ENCODE measurements at regions not wholly inside any gene's neighbourhood (a gene's known extent, or its start where the extent isn't known, plus 50 kb on each side); places are given as distances from the start of the nearest gene placed in this dataset.

DNA sequence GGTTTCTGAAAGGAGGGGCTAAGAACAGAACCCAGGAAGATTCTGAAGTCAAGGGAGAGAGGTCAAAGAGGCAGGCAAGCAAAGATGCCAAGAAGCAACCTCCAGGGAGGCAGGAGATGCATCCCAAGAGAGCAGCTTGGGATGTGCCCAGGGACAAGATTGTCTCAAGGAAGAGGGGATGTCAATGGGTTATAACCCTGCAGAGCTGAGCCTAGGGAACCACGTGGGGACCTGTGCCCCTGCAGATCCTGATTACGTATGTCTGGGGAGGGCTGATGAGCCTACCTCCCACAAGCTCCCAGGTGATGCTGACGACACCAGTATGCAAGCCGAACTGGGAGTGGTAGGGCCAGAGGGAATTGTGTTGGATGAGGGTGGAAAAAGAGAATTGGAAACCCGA is 70.9 kb upstream of the IRS2 start:
- Mint-ChIP-seq H3K4me3 (ENCODE audit: unreplicated experiment) (no peak overlapping the region), H3K36me3 (ENCODE audit: unreplicated experiment) (no peaks in the 10 kb centered on the region), H3K27me3 (ENCODE audit: unreplicated experiment) (no peaks in the 10 kb centered on the region), H3K4me1 (ENCODE audit: low read depth, unreplicated experiment) (no peaks in the 10 kb centered on the region), H3K9me3 (ENCODE audit: unreplicated experiment) (no peaks in the 10 kb centered on the region), H3K27ac (ENCODE audit: unreplicated experiment) (no peak overlapping the region)
- TF ChIP-seq, protein P1, sequence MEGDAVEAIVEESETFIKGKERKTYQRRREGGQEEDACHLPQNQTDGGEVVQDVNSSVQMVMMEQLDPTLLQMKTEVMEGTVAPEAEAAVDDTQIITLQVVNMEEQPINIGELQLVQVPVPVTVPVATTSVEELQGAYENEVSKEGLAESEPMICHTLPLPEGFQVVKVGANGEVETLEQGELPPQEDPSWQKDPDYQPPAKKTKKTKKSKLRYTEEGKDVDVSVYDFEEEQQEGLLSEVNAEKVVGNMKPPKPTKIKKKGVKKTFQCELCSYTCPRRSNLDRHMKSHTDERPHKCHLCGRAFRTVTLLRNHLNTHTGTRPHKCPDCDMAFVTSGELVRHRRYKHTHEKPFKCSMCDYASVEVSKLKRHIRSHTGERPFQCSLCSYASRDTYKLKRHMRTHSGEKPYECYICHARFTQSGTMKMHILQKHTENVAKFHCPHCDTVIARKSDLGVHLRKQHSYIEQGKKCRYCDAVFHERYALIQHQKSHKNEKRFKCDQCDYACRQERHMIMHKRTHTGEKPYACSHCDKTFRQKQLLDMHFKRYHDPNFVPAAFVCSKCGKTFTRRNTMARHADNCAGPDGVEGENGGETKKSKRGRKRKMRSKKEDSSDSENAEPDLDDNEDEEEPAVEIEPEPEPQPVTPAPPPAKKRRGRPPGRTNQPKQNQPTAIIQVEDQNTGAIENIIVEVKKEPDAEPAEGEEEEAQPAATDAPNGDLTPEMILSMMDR (IDR thresholded peaks at IDR 0.05; ENCODE audit: partially characterized antibody, unreplicated experiment): no peak
- no peak for DNase-seq

DNA sequence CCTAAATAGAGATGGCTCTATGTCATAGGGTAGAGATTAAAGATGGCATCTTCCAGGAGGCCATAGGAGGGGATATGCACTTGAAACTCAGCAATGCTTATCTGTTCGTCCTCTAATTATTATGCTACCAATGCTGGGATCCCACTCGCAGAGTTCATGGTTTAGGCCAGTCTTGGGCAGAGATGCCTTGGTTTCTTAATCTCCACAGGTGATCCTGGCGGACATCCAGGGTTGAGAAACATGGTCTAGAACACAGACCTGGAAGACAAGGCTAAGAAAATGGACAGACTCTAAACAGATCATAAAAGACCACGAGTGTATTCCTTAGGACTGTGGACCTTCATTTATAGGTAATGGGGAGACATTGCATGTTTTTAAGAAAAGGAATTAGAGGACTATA is 70.0 kb upstream of the IRS2 start:
- no peak overlapping the region for H3K27ac Mint-ChIP-seq (ENCODE audit: unreplicated experiment)
- no peaks in the 10 kb centered on the region for H3K9me3 Mint-ChIP-seq (ENCODE audit: unreplicated experiment)
- H3K4me1 Mint-ChIP-seq (ENCODE audit: low read depth, unreplicated experiment): no peaks in the 10 kb centered on the region
- TF ChIP-seq, protein P1 (IDR thresholded peaks at IDR 0.05; ENCODE audit: partially characterized antibody, unreplicated experiment): no peak
- no peaks in the 10 kb centered on the region for H3K27me3 Mint-ChIP-seq (ENCODE audit: unreplicated experiment)
- no peak for DNase-seq
- H3K36me3 Mint-ChIP-seq (ENCODE audit: unreplicated experiment): no peaks in the 10 kb centered on the region
- no peak overlapping the region for H3K4me3 Mint-ChIP-seq (ENCODE audit: unreplicated experiment)

DNA sequence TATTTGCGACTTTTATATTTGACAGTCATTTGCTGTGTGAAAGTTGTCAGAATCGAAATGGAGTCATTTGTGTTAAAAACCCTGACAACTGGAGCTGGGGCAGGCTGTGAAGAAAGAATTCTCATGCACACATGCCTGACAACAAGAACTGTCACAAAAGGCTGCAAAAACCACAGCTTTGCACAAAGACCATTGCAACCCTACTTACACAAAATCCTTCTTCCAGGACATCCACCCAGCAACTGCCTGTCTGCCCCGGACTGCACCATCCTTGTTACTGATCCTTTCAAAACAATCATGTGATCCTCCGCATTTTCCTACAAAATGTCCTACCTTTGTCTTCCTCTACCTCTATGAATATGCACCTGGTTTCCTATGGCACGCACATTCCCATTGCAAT is 66.8 kb upstream of the IRS2 start:
- no peaks in the 10 kb centered on the region for H3K9me3 Mint-ChIP-seq (ENCODE audit: unreplicated experiment)
- no peaks in the 10 kb centered on the region for H3K4me1 Mint-ChIP-seq (ENCODE audit: low read depth, unreplicated experiment)
- DNase-seq: no peak
- H3K27ac Mint-ChIP-seq (ENCODE audit: unreplicated experiment): no peak overlapping the region
- H3K4me3 Mint-ChIP-seq (ENCODE audit: unreplicated experiment): no peak overlapping the region
- TF ChIP-seq, protein P1 (IDR thresholded peaks at IDR 0.05; ENCODE audit: partially characterized antibody, unreplicated experiment): no peak
- H3K27me3 Mint-ChIP-seq (ENCODE audit: unreplicated experiment): no peaks in the 10 kb centered on the region
- H3K36me3 Mint-ChIP-seq (ENCODE audit: unreplicated experiment): no peaks in the 10 kb centered on the region

DNA sequence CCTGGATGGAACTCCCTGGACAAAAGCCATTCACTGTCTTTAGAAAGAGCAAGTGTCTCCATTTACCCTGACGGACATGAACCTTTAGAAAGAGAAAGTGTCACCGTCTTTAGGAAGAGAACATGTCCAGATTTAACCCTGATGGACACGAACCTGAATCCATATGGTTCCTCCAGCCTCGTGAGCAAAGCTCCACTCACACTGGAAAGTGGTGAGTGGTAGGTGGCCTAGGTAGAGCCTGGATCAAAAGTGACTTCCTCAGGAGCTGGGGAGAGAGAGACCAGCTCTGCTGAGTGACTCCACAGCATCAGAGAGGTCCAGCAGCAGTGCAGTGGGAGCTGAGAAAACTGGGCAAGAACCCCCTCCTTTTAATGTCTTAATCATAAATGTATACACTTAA is 59.8 kb upstream of the IRS2 start:
- TF ChIP-seq, protein P1 (IDR thresholded peaks at IDR 0.05; ENCODE audit: partially characterized antibody, unreplicated experiment): no peak
- Mint-ChIP-seq H3K4me1 (ENCODE audit: low read depth, unreplicated experiment) (no peaks in the 10 kb centered on the region), H3K36me3 (ENCODE audit: unreplicated experiment) (no peaks in the 10 kb centered on the region), H3K4me3 (ENCODE audit: unreplicated experiment) (no peak overlapping the region), H3K27ac (ENCODE audit: unreplicated experiment) (no peak overlapping the region), H3K9me3 (ENCODE audit: unreplicated experiment) (no peaks in the 10 kb centered on the region), H3K27me3 (ENCODE audit: unreplicated experiment) (no peaks in the 10 kb centered on the region)
- DNase-seq: no peak

DNA sequence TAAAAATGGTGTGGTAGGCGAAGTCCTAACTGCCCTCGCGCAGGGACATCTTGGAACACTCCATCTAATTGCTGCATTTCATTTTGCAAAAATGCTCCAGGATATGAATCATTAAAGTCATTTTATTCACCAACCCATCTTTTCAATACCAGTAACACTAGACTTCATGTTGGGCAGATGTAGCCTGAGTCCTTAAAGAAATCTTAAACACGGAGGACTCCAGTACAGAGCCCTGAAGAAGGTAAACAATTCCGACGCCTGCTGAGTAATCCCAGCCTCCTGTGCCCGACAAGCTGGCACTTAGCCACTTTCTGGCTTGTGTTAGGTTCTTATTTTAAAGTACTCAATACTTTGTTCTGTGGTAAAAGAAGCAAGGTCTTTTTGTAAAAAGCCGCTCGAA is 58.0 kb upstream of the IRS2 start:
- no peak for DNase-seq

More for the DNA sequence above, 58.0 kb upstream of the IRS2 start:
- H3K27me3 Mint-ChIP-seq (ENCODE audit: unreplicated experiment): no peaks in the 10 kb centered on the region
- TF ChIP-seq, protein P1 (IDR thresholded peaks at IDR 0.05; ENCODE audit: partially characterized antibody, unreplicated experiment): no peak
- H3K27ac Mint-ChIP-seq (ENCODE audit: unreplicated experiment): no peak overlapping the region
- no peaks in the 10 kb centered on the region for H3K4me1 Mint-ChIP-seq (ENCODE audit: low read depth, unreplicated experiment)
- H3K36me3 Mint-ChIP-seq (ENCODE audit: unreplicated experiment): no peaks in the 10 kb centered on the region
- H3K9me3 Mint-ChIP-seq (ENCODE audit: unreplicated experiment): no peaks in the 10 kb centered on the region
- no peak overlapping the region for H3K4me3 Mint-ChIP-seq (ENCODE audit: unreplicated experiment)

All from glutamatergic neuron (in vitro differentiated cells).